Fibroblast of lung (primary cell): ENCODE measurements at regions not wholly inside any gene's neighbourhood (a gene's known extent, or its start where the extent isn't known, plus 50 kb on each side); places are given as distances from the start of the nearest gene placed in this dataset.

Experiments used
- EZH2 ChIP-seq: IDR thresholded peaks from 2 replicates; pipeline ENCODE4 v1.5.1; 2012; ENCODE audit warnings: low read length, control low read depth, mild to moderate bottlenecking; ENCODE audit errors: missing control alignments
- TF ChIP-seq, protein P1 (sequence below), 2 donors: IDR thresholded peaks in 1 of 2; conservative IDR thresholded peaks in 1 of 2; 1 replicate in 1 of 2; 2 replicates in 1 of 2; pipeline ENCODE4 v1.5.1; 2011 to 2012; ENCODE audit warnings: low read length in 2 of 2, control low read depth in 1 of 2, inconsistent platforms in 1 of 2, low read depth in 1 of 2, mild to moderate bottlenecking in 1 of 2

DNA sequence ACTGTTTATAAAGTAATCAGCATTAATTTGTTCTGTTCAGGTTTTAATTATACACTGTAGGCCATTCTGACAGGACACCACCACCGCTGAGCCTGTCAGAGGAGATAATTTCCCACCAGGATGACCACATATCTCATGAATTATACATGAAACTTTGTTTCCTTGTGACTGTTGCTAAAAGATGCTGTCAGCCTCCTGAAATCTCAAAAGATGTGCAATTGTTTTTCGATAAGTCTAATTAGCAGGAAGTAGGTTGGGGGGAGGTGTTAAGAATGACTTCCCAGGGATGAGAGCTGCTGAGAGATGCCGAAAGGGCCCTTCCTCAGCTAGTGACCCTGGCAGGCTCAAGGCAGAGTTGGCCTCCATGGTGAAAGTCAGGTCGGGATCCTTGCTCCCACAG lies 485.4 kb downstream of the SOX6 start:
- TF ChIP-seq, protein P1, sequence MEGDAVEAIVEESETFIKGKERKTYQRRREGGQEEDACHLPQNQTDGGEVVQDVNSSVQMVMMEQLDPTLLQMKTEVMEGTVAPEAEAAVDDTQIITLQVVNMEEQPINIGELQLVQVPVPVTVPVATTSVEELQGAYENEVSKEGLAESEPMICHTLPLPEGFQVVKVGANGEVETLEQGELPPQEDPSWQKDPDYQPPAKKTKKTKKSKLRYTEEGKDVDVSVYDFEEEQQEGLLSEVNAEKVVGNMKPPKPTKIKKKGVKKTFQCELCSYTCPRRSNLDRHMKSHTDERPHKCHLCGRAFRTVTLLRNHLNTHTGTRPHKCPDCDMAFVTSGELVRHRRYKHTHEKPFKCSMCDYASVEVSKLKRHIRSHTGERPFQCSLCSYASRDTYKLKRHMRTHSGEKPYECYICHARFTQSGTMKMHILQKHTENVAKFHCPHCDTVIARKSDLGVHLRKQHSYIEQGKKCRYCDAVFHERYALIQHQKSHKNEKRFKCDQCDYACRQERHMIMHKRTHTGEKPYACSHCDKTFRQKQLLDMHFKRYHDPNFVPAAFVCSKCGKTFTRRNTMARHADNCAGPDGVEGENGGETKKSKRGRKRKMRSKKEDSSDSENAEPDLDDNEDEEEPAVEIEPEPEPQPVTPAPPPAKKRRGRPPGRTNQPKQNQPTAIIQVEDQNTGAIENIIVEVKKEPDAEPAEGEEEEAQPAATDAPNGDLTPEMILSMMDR (conservative IDR thresholded peaks at IDR 0.05 in 1 of 2, IDR thresholded peaks at IDR 0.05 in 1 of 2; ENCODE audit: low read depth in 1 of 2, low read length in 2 of 2): no peak
- no peak for TF ChIP-seq EZH2
